ENCODE measurements at regions not wholly inside any gene's neighbourhood (a gene's known extent, or its start where the extent isn't known, plus 50 kb on each side); places are given as distances from the start of the nearest gene placed in this dataset.

DNA sequence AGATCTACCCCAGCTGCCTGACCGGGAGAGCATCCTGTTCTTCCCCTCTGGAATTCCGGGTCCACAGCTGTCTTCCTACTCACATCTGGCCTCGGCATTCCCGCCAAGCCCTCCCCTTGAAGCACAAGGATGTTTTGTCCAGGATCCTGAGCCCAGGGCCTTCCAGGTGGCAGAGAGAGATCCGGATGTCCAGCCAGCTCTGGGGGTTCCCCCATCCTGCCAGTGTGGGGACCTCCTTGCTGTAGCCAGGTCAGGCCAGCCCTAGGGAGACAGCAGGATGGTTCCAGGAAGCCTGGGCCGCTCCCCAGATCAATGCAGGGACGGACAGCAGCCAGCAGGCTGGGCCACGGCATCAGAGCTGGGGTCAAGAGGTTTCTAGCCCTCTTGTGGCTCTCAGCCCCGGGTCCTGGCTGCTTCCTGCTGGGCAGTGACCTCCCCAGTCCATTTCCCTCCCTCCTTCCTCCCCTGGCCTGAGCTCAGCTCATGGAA is 55.3 kb downstream of the SOCS3 start:
- Histone ChIP-seq H3K4me3 (replicated peaks in 1 of 3; ENCODE audit: insufficient read depth in 1 of 3, low read depth in 1 of 3, low read length in 3 of 3) (no peak overlapping the region), H2AFZ (ENCODE audit: low read depth, low read length) (no peak overlapping the region), H3K9me1 (replicated peaks; ENCODE audit: control insufficient read depth, extremely low read depth, insufficient read depth, low read length) (no peaks in the 10 kb centered on the region), H4K20me1 (replicated peaks; ENCODE audit: control insufficient read depth, extremely low read depth, insufficient read depth, low read length) (no peaks in the 10 kb centered on the region), H3K4me1 (ENCODE audit: control insufficient read depth, extremely low read depth, insufficient read depth, low read length) (peaks cover 4% of the 10 kb centered on the region), H3K4me2 (ENCODE audit: insufficient read depth, low read length) (no peak overlapping the region), H3K9ac (replicated peaks; ENCODE audit: extremely low read depth, insufficient read depth, low read length) (no peak overlapping the region), H3K27me3 (ENCODE audit: control insufficient read depth in 2 of 2, insufficient read depth in 2 of 2, low read length in 2 of 2) (no peaks in the 10 kb centered on the region), H3K79me2 (ENCODE audit: control insufficient read depth, insufficient read depth, low read length) (no peaks in the 10 kb centered on the region), H3K9me3 (replicated peaks; ENCODE audit: control insufficient read depth, insufficient read depth, low read length) (no peaks in the 10 kb centered on the region), H3K36me3 (ENCODE audit: control insufficient read depth in 2 of 2, extremely low read depth in 1 of 2, insufficient read depth in 2 of 2, low read length in 2 of 2) (no peaks in the 10 kb centered on the region), H3K27ac (ENCODE audit: insufficient read depth, low read depth, low read length) (no peak overlapping the region)
- ChIA-PET POLR2A (interaction anchor here (1.0 to 1.5 kb wide), 2 partner anchors 54 to 55 kb away, joined by 4 read pairs; partner anchors contain the start of gene SOCS3), CTCF (interaction anchor here (0.7 to 2.1 kb wide), 4 partner anchors 9 to 56 kb away, joined by 3 to 11 read pairs (median 4); partner anchors contain the start of gene SOCS3)
- DNase-seq (ENCODE audit: low read depth, low spot score) (peak; percentile 32), FAIRE-seq (no peak)
- TF ChIP-seq MYC (IDR thresholded peaks at IDR 0.05; ENCODE audit: low read depth, low read length), result no peak
- no peak for TF ChIP-seq EZH2 (IDR thresholded peaks at IDR 0.05; ENCODE audit: borderline replicate concordance, low read depth, low read length, severe bottlenecking)
- TF ChIP-seq FOS (IDR thresholded peaks at IDR 0.05; ENCODE audit: borderline replicate concordance, insufficient read depth, low read length), result no peak
- TF ChIP-seq MAX (IDR thresholded peaks at IDR 0.05; ENCODE audit: insufficient read depth, insufficient read length), result no peak
- TF ChIP-seq POLR2A (IDR thresholded peaks at IDR 0.05; ENCODE audit: low read depth, low read length), result no peak
- dilution Hi-C loops (cut with MboI; ENCODE audit: extremely low pct_ligation_motif_present, low sequenced_read_pairs) (no loop called here), intact Hi-C loops (cut with micrococcal nuclease) (no loop called here)
- no TSS peak for BruUV-seq (replicated peaks)

DNA sequence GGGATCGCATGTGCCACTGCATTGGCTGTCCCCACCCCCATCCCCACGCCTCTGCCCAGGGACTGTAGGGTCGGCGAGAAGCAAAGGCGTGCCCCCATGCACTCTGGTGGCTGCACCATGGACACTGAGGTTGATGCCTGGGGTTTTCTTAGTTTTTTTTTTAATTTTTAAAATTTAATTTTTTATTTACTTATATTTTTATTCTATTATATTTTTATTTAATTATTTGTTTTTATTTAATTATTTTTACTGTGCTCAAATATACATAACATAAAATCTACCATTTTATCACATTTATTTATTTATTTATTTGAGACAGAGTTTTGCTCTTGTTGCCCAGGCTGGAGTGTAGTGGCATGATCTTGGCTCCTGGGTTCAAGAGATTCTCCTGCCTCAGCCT is 57.4 kb downstream of the SOCS3 start:
- intact Hi-C loops (cut with micrococcal nuclease), result no loop called here

More for the DNA sequence above, 57.4 kb downstream of the SOCS3 start:
- no peaks in the 10 kb centered on the region for H4K20me1 ChIP-seq (replicated peaks; ENCODE audit: control insufficient read depth, extremely low read depth, insufficient read depth, low read length)
- POLR2A ChIA-PET, result no interaction called here
- H3K36me3 ChIP-seq (ENCODE audit: control insufficient read depth in 2 of 2, extremely low read depth in 1 of 2, insufficient read depth in 2 of 2, low read length in 2 of 2), result no peaks in the 10 kb centered on the region
- H2AFZ ChIP-seq (ENCODE audit: low read depth, low read length), result no peak overlapping the region
- dilution Hi-C loops (cut with MboI; ENCODE audit: extremely low pct_ligation_motif_present, low sequenced_read_pairs), result no loop called here
- CTCF ChIA-PET, result interaction anchor here (1.1 kb wide), 1 partner anchor 11 kb away, joined by 5 read pairs; no protein-coding TSS in a partner anchor
- H3K27me3 ChIP-seq (ENCODE audit: control insufficient read depth in 2 of 2, insufficient read depth in 2 of 2, low read length in 2 of 2), result no peaks in the 10 kb centered on the region
- H3K27ac ChIP-seq (ENCODE audit: insufficient read depth, low read depth, low read length), result no peak overlapping the region
- no peaks in the 10 kb centered on the region for H3K4me1 ChIP-seq (ENCODE audit: control insufficient read depth, extremely low read depth, insufficient read depth, low read length)
- H3K9ac ChIP-seq (replicated peaks; ENCODE audit: extremely low read depth, insufficient read depth, low read length), result no peak overlapping the region
- DNase-seq (ENCODE audit: low read depth, low spot score) (no peak), FAIRE-seq (no peak)
- no peaks in the 10 kb centered on the region for H3K9me1 ChIP-seq (replicated peaks; ENCODE audit: control insufficient read depth, extremely low read depth, insufficient read depth, low read length)
- no peaks in the 10 kb centered on the region for H3K9me3 ChIP-seq (replicated peaks; ENCODE audit: control insufficient read depth, insufficient read depth, low read length)
- no peaks in the 10 kb centered on the region for H3K79me2 ChIP-seq (ENCODE audit: control insufficient read depth, insufficient read depth, low read length)
- H3K4me2 ChIP-seq (ENCODE audit: insufficient read depth, low read length), result no peak overlapping the region
- TF ChIP-seq MYC (IDR thresholded peaks at IDR 0.05; ENCODE audit: low read depth, low read length) (no peak), FOS (IDR thresholded peaks at IDR 0.05; ENCODE audit: borderline replicate concordance, insufficient read depth, low read length) (no peak), POLR2A (IDR thresholded peaks at IDR 0.05; ENCODE audit: low read depth, low read length) (no peak), GATA2 (IDR thresholded peaks at IDR 0.05; ENCODE audit: insufficient read depth, insufficient read length, low read depth, low read length) (no peak), JUN (IDR thresholded peaks at IDR 0.05; ENCODE audit: borderline replicate concordance, insufficient read depth, insufficient read length, low read depth) (no peak), CTCF (IDR thresholded peaks at IDR 0.05; ENCODE audit: extremely low read depth in 1 of 2, insufficient read depth in 1 of 2, low read depth in 1 of 2, low read length in 2 of 2) (no peak), MAX (IDR thresholded peaks at IDR 0.05; ENCODE audit: insufficient read depth, insufficient read length) (no peak), POLR2AphosphoS5 (IDR thresholded peaks at IDR 0.05; ENCODE audit: insufficient read depth, low read depth, low read length) (no peak), EZH2 (IDR thresholded peaks at IDR 0.05; ENCODE audit: borderline replicate concordance, low read depth, low read length, severe bottlenecking) (no peak)
- H3K4me3 ChIP-seq (replicated peaks in 1 of 3; ENCODE audit: insufficient read depth in 1 of 3, low read depth in 1 of 3, low read length in 3 of 3), result no peak overlapping the region
- BruUV-seq (replicated peaks), result no TSS peak
